ENCODE measurements at regions not wholly inside any gene's neighbourhood (a gene's known extent, or its start where the extent isn't known, plus 50 kb on each side); places are given as distances from the start of the nearest gene placed in this dataset.

DNA sequence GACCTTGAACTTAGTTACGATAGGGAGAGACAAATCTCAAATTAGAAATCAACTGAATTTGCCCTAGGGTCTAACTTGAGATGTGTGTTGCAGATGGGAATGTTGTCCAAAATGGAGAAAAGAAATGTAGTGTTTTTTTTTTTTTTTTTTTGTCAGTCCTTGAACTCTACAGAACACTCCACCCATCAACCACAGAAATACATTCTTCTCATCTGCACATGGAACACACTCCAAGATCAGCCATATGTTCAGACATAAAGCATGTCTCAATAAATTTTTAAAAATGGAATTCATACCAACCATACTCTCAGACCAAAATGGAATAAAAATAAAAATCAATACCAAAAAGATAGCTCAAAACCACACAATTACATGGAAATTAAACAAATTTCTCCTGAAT, 526.5 kb downstream of the FBXO15 start:
- DNase-seq: peak; percentile 72

DNA sequence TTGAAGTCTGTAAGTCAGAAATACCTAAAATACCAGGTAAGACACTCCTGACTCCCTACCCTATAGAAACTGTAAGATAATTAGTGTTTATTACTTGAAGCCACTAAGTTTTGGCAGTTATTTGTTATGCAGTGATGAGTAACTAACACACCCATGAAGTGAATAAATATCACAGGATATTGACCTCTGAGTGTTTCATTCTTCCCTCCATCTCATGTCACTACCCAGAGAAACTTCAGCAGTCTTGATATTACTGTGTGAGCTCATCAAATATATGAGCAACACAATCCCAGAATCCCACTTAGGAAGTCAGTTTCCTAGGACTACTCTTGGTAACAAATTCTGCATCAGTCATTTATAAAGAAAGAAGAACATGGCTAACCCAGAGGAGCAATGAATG, 529.7 kb downstream of the FBXO15 start:
- DNase-seq: no peak

DNA sequence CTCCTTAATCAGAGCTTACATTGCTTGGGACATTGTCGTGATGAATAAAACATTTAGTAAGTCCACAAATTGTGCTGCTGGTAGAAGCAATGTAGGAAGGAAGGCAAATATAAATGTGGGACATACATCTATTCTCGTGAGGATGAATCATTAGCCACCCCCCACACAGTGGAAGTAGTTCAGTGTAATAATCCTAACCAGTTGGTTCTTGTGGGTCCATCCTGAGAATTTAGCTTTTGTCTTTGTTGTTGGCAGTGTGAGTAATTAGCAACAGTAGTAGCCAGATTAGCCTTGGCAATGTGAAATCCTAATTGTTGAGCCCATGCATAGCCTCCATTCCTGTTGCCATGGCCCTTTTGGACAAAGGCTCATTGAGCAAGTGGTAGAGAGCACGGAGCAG, 532.1 kb downstream of the FBXO15 start:
- DNase-seq: peak; percentile 34

DNA sequence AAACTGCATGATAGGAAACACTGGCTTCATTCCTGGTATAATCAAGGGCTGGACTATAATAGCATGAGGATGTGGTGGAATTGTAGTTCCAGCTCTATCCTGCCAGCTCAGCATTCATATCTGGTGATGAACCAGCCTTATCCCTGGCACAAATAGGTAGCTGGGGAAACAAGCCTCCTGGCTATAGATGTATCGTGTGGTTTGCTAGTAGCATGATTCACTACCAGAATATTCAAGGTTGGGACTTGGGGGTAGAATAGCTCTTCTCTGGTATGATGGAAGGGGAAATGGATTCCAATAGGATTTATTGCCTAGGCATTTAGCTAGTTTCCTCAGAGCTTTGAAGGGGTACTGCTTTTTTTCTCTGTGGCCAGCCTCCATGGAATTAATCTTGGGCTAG, 532.8 kb downstream of the FBXO15 start:
- DNase-seq: peak; percentile 96

DNA sequence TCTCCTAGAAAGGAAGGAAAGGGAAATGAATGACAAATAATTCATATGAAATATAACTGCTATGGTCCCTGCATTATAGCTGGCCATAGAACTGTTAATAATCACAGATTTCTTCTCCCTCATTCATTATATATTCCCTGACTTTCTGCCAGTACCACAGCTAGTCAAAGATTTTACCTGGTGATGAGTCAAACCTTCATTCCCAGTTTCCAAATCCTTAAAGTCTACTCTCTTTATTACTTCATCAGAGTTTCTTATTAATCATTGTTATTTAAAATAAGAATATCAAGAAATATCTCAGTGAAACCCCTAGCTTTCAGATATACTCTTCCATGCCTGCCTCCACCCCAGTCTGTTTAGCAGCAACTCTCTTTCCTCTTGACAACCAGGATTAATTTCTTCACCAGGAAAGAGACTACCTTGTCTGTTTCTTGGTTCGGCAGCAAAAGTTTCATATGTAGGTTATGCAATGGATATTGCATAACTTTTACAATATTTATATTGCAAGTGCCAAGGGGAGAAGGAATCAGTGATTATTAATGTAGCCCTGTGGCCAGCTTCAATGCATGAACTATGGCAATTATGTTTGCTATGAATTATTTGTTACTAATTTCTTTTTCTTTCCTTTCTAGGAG, 533.8 kb downstream of the FBXO15 start:
- DNase-seq: peak; percentile 43

DNA sequence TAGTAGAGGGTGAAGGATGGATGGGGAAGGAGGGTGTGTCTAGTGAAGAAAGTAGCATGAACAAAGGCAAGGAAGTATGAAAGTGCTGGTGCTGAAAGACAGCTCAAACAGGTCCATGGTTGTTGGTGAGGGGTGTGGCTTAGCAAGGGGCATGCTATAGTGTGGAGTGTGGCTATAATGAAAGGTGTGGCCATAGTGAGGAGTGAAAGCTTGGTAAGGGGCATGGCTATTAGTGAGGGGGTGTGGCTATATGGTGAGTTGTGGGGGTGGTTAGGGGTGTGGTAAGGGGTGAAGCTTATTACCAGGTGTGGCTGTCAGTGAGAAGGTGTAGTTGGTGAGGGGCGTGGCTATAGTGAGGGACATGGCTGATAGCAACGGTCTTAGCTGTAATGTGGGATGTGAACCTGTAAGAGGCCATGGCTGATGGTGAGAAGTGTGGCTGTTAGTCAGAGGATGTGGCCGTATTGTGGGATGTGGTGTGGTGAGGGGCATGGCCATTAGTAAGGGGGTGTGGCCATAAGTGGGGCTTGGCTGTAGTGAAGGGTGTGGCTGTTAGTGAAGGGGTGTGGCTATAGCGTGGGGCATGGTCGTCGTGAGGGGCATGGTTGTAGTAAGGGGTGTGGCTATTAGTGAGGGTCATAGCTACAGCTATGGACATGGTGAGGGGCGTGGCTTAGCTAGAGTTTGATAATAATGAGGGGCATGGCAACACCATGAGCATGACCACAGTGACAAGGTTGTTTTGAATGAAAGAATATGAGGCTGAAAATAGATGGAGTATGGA, 549.6 kb downstream of the FBXO15 start:
- no peak for DNase-seq

DNA sequence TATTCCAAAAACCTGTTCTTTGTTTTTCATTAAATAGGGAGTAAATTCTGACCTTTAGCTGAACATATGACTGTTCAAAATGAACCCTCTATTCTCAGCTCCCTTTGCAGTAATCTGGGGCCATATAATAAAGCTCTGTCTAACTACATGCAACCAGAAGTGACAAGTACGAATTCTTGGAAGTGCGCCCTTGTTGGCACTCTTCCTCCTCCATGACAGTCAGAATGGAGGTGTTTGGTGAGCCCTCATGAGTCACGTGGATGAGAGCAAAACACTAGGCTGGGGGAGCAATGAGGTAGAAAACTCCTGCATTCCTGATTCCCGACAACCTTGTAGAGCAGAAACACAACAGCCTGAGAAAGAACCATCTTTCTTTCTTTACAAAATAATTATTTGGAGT, 552.9 kb downstream of the FBXO15 start:
- DNase-seq: peak; percentile 11

DNA sequence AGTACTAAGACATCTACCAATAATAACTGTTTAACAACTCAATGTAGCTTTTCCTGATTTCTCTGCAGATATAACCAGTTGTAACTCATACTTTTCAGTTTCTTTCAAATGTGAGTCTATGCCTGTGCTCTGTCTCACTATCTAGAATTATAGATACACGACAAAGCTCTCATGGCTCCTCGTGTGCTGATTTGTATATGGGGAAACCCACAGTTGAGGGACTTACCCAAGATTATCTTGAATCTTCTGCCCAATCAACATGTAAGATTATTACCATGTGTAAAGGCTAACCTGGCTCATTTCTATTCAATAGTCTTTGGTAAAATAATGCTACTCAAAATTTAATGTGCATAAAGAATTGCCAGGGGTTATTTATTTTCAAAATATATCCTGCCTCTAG, 554.4 kb downstream of the FBXO15 start:
- DNase-seq: no peak

DNA sequence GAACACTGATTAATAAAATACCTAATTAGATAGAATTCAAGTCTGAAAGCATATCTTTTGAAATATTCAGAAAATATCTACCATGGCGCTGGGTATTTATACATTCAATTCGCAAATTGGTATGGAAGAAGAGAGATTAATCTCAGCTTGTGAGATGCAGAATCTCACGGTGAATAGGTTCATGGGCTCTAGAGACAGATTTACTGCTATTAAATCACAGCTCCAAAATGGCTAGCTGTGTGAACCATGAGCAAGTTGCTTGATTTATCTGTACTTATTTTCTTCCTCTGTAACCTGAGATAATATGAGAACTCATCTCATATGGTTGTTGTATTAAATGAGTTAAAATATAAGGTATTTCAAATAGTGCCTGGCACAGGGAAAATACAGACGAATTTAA, 556.7 kb downstream of the FBXO15 start:
- no peak for DNase-seq

DNA sequence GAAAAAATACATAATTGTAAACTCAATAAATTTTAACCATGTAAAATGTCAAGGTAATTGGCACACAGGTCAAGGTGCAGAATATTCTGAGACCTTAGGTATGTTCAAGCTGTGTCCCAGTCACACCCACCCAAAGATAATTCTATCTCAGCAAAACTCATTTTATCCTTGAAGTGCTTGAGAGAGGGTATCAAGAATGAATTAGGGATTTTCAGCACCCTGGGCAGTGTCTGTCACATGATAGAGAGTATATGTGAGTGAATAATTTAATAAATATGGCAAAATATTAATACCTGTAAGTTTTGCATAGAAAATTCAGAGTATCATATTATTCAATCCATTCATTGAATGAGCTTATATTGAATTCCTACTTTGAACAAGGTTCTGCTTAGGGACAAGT, 567.9 kb downstream of the FBXO15 start:
- DNase-seq: no peak

DNA sequence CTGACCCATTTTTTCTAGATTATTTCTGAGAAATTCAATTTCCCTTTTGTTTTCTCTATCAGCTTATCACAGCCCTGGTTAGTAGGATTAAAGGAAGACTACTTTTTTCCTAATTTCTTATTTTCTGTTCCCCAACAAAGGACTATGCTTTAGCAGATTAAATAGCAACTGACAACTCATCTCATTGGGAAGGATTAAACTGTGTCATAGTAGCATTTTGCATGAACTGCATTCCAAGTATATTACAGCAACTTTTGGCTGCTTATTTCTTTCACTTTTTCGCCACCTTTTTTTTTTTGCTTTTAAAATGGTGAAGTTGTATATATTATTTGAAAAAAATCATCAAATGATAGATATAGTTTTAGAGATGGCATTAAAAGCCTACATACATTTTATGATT, 570.3 kb downstream of the FBXO15 start:
- DNase-seq: peak; percentile 43

DNA sequence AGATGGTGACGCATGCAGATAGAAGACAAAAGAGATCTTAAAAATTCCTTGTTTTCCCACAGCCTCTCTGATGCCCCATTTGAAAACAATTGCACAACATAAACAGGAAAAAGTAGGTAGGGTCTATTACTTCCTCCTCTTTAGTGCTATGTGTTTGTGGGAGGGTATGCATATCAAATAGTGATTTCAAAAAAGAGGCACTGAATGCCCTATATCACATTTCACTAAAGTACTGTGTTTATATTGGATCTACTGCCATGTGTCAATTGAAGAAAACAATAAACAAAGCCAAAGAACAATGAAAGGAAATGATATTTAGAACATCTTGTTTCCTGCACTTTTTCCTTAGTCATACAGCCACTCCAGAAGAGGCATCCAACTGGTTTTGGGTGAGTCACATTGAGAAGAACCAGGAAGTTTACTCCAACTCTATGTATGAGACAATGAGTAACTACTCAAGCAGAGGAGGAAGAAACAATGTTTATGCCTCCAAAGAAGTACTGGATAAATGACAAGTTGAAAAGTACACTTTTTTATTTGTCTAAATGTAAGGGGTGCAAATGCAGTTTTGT, 583.6 kb downstream of the FBXO15 start:
- peak; percentile 70 for DNase-seq

DNA sequence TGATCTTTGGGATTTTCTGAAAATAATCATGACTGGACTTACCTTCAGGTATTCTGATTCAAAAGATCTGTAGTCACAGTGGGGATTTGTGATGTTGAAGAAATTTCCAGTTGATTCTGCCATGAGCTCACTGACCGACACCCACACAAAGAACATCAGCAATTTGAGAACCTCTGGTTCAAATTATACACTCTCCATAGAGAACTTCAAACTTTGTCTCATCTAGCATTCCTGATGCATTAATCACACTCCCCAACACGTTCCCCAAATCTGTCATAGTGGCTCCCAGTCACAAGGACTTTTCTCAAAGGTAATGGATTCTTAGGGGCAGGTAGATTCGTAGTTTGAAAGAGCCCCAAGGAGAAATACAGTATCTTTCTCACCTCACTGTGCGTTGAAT, 584.3 kb downstream of the FBXO15 start:
- peak; percentile 71 for DNase-seq

DNA sequence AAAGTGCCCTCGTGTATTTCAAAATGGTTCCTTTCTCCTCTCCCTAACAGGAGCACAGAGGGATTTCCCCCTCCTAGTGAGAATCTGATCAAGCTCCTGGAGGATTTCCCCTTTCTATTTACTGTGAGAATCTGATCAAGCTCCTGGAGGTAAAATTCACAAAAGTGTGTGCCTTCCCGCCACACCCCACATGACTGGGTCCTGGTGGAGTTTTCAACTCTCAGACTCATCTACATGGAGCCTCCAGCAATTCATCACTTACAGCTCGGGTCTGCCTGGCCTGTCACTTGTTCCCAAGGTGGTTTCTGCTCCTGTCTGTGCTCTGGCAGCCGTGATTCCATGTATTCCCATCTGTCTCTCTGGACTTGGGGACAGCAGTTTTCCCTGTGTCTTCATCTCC, 590.7 kb downstream of the FBXO15 start:
- no peak for DNase-seq

DNA sequence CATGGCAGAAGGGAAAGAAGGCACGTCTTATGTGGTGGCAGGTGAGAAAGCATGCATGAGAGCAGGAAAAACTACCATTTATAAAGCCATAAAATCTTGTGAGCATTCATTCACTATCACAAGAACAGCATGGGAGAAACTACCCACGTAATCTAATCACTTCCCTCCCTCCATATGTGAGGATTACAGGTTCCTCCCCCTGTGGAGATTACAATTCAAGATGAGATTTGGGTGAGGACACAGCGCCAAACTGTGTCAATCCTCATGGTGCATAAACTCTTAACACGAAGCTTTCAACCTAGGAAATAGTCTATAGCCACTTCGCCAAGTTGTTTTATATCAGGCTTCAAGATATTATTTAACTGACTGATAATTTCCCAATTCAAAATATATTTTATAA, 595.5 kb downstream of the FBXO15 start:
- no peak for DNase-seq

DNA sequence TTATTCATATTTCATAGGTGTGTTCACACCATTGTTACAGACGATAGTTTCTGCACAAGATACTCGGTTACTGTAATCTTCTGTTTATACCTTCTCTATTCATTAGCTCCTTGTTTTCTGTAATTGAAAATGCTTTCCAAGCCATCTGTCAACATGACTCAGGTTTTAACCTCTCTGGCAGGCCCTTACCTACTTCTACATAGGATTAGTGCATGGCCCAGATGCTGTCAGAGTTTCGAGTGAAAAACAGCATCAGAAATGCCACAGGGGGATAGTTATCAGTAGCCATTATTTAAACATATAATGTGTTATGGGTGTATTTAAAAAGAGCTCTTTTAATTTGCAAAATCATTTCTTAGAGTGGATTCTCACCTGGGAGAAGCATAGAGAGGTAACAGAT, 596.4 kb downstream of the FBXO15 start:
- DNase-seq: no peak

DNA sequence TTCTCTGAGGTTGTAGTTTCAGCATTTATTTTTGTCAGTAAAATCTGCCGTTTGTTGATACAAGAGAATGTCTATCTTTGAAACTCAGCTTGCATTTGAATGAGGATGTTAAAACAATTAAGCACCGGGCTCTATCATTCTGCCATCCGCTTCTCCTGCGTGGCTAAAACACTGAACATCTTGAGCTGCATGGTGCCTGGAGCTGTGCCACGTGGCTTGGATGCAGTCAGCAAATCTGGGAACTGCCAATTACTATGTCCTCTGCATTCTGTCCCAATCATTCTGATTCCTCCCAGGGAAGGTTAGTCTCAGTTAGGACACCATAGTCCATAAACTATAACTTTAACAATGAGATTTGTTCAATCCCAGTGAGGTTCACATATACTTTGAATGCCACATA, 598.4 kb downstream of the FBXO15 start:
- no peak for DNase-seq

DNA sequence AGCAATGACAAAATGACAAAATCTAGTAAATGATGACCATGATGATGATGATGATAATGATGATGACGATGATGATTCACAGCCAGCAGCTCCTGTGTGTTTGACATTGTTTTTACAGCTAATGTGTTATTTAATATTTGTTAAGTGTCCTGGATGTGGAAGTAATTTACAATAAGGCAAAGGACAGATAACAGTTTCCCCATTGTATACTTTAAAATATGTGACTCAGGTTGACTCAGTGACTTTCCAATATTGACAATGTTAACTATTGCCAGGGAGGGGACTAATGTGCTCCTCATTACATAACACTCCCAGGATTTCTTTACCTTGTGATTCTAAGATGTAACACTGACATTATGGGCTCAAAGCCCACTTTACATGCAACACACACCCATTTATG, 602.2 kb downstream of the FBXO15 start:
- DNase-seq: no peak

DNA sequence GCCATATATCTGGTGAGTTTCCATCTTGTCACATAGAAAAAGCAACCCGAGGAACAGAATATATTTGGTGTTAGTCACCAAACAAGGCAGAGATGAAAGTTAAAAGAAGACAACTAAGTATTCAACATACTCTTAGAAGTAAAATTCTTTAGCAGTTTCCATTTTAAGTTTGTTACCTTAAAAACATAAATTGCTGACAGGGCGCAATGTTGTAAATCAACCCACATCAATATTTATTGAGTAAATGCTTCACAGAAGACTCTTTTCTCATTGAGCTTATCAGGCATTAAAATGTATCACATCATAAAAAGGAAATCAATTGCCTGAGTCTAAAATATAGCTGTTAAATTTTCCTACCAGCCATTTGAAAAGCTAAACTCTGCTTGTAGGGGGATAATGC, 603.0 kb downstream of the FBXO15 start:
- DNase-seq: no peak

DNA sequence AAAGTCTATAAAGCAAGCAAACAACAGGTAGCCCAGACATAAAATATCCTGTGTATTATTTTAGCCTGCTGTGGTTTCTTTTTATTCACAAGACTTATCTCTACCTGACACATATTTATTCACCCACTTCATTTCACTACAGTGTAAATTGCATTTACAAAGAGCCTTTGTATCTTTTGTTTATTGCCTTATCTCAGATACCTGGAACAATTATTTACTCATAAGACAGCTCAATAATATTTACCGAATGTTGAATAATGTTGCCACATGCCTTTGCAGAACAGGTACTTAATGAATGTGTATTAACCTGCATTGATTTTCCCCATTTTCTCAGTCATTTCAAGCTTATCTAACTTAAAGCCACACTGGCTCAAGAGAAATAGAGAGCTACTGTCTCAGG, 603.6 kb downstream of the FBXO15 start:
- DNase-seq: no peak

DNA sequence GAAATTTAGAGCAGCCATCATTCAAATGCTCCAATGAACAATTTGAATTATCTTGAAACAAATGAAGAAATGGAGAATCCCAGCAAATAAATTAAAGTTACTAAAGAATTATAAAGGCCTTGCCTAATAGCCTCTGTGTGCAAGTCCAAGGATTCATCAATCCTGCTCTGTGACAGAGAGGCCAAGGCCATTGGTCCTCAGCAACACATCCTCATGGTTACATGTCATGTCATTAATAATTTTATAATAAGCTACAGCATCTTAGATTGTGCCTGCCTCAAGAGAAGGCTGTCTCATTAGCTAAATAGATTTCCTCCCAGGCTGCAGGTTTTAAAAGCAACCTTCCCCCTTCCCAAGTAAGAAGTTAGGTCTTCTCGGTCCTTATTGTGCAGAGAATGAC, 611.6 kb downstream of the FBXO15 start:
- DNase-seq: no peak

DNA sequence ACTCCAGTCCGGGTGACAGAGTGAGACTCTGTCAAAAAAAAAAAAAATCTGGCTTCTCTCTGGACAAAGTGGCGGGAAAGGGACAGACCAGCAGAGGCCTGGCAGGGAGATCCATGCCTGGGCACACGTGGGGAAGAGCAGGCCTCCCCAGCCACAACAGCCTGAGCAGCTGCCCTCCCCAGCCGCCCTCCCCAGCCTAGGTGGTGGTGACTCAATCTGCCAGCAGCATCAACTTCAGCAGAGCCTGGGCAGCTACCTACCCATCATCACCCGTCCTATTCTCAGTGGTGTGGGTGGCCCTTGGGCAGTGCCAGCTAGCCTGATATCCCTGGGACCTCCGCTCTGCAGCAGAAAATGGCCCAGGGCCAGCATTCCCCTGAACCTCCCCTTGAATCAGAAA, 612.4 kb downstream of the FBXO15 start:
- no peak for DNase-seq

DNA sequence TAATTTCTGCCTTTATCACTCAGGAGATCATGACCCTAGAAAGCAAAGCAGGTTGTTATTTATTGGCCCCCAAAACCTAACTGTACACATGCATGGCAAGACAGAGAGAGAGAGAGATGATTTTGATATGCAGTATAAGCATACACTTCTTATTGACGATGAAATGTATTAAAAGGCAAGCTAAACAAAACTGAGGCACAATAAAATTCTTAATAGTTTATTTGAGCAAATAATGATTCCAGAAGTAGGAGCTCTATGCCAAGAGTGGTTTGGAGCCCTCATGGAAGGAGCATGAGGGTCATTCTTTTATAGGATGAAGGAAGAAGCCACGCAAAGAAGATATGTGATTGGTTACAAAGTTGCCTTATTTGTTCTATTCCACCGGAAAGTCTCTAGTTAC, 616.0 kb downstream of the FBXO15 start:
- DNase-seq: no peak

DNA sequence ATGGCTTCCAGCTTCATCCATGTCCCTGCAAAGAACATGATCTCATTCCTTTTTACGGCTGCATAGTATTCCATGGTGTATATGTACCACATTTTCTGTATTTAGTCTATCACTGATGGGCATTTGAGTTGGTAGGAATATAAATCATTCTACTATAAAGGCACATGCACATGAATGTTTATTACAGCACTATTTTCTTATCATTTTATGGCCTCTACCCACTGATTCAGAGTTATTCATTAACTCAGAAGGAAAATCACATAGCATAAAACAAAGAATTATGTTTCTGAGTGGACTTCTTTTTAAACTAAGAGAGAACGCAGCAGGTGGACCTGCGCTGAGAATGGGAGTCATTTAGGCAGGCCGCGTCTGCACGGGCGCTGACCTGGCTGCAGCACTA, 619.6 kb downstream of the FBXO15 start:
- DNase-seq: no peak
